GM18508 (cell line): ENCODE measurements at regions not wholly inside any gene's neighbourhood (a gene's known extent, or its start where the extent isn't known, plus 50 kb on each side); places are given as distances from the start of the nearest gene placed in this dataset.

Source experiments
- ATAC-seq: cut with Tn5 transposase; IDR thresholded peaks from one replicate; pipeline ENCODE4 v1.9.1; 2021; ENCODE audit warnings: moderate number of reproducible peaks; ENCODE audit not compliant: insufficient read depth, unreplicated experiment

- ATAC-seq: no peak
Observed at GRCh38 chr10:76667408-76668370, 969.9 kb downstream of the KCNMA1 start.

GRCh38 chr10:76666891-76667290, 970.7 kb downstream of the KCNMA1 start:
- no peak for ATAC-seq

GRCh38 chr10:76665029-76665428, 972.6 kb downstream of the KCNMA1 start:
- ATAC-seq: no peak

- no peak for ATAC-seq
Observed at GRCh38 chr10:76657337-76658012, 980.1 kb downstream of the KCNMA1 start.

- ATAC-seq: no peak
Observed at GRCh38 chr10:76651154-76651553, 986.5 kb downstream of the KCNMA1 start.

- ATAC-seq: no peak
Observed at GRCh38 chr10:76649723-76650127, 987.9 kb downstream of the KCNMA1 start.

- ATAC-seq: no peak
Observed at GRCh38 chr10:76649254-76649653, 988.4 kb downstream of the KCNMA1 start.

- ATAC-seq: no peak
Observed at GRCh38 chr10:76647301-76647700, 990.3 kb downstream of the KCNMA1 start.

- no peak for ATAC-seq
Observed at GRCh38 chr10:76645341-76645740, 992.3 kb downstream of the KCNMA1 start.

- ATAC-seq: no peak
Observed at GRCh38 chr10:76644476-76644875, 993.1 kb downstream of the KCNMA1 start.

GRCh38 chr10:76643511-76643911, 994.1 kb downstream of the KCNMA1 start:
- no peak for ATAC-seq

- ATAC-seq: no peak
Observed at GRCh38 chr10:76642358-76642757, 995.2 kb downstream of the KCNMA1 start.

- no peak for ATAC-seq
Observed at GRCh38 chr10:76641215-76641614, 996.4 kb downstream of the KCNMA1 start.

GRCh38 chr10:76640806-76641205, 996.8 kb downstream of the KCNMA1 start:
- no peak for ATAC-seq

- no peak for ATAC-seq
Observed at GRCh38 chr10:76632767-76633051, 1004.9 kb downstream of the KCNMA1 start.

- no peak for ATAC-seq
Observed at GRCh38 chr10:76631884-76632766, 1005.5 kb downstream of the KCNMA1 start.

- no peak for ATAC-seq
Observed at GRCh38 chr10:76631036-76631670, 1006.5 kb downstream of the KCNMA1 start.

GRCh38 chr10:76628801-76629200, 1008.8 kb downstream of the KCNMA1 start:
- ATAC-seq: no peak

- no peak for ATAC-seq
Observed at GRCh38 chr10:76626386-76626785, 1011.2 kb downstream of the KCNMA1 start.

- peak; percentile 94 for ATAC-seq
Observed at GRCh38 chr10:76624470-76624869, 1013.1 kb downstream of the KCNMA1 start.
